Stimulated activated CD8-positive, alpha-beta memory T cell treated with anti-CD3 and anti-CD28 coated beads, Interleukin-4, amount 100 ng/mL, for 48 hours (primary cell): ENCODE measurements at regions not wholly inside any gene's neighbourhood (a gene's known extent, or its start where the extent isn't known, plus 50 kb on each side); places are given as distances from the start of the nearest gene placed in this dataset.

Experiments used
- DNase-seq: peaks from one replicate; pipeline ENCODE4 v3.0.0-alpha.2; 2020

GRCh38 chr5:118687661-118688621 is 300.4 kb downstream of the DTWD2 start:
- DNase-seq: no peak

- no peak for DNase-seq
These were observed 301.2 kb downstream of the DTWD2 start for GRCh38 chr5:118687100-118687499.

- DNase-seq: no peak
These were observed 306.7 kb downstream of the DTWD2 start for GRCh38 chr5:118681655-118682054.

GRCh38 chr5:118679264-118679940 is 308.9 kb downstream of the DTWD2 start:
- DNase-seq: no peak

GRCh38 chr5:118678746-118679145 is 309.6 kb downstream of the DTWD2 start:
- no peak for DNase-seq

- no peak for DNase-seq
These were observed 313.1 kb downstream of the DTWD2 start for GRCh38 chr5:118675247-118675646.

GRCh38 chr5:118657576-118657975 is 330.8 kb downstream of the DTWD2 start:
- no peak for DNase-seq

GRCh38 chr5:118653872-118654271 is 334.5 kb downstream of the DTWD2 start:
- DNase-seq: no peak

- no peak for DNase-seq
These were observed 335.2 kb downstream of the DTWD2 start for GRCh38 chr5:118653183-118653582.

- DNase-seq: no peak
These were observed 337.3 kb downstream of the DTWD2 start for GRCh38 chr5:118651002-118651401.

- DNase-seq: no peak
These were observed 340.8 kb downstream of the DTWD2 start for GRCh38 chr5:118647587-118647986.

GRCh38 chr5:118646917-118647316 is 341.4 kb downstream of the DTWD2 start:
- DNase-seq: no peak

- no peak for DNase-seq
These were observed 350.2 kb downstream of the DTWD2 start for GRCh38 chr5:118637947-118638670.

GRCh38 chr5:118628660-118629354 is 359.5 kb downstream of the DTWD2 start:
- DNase-seq: no peak

GRCh38 chr5:118620233-118620632 is 368.1 kb downstream of the DTWD2 start:
- DNase-seq: no peak

- no peak for DNase-seq
These were observed 368.5 kb downstream of the DTWD2 start for GRCh38 chr5:118619823-118620222.

- no peak for DNase-seq
These were observed 372.1 kb downstream of the DTWD2 start for GRCh38 chr5:118616281-118616680.

GRCh38 chr5:118614731-118615456 is 373.5 kb downstream of the DTWD2 start:
- DNase-seq: no peak

- DNase-seq: no peak
These were observed 376.9 kb downstream of the DTWD2 start for GRCh38 chr5:118611332-118611945.

- no peak for DNase-seq
These were observed 381.4 kb downstream of the DTWD2 start for GRCh38 chr5:118606940-118607339.

- no peak for DNase-seq
These were observed 382.6 kb downstream of the DTWD2 start for GRCh38 chr5:118605761-118606160.

GRCh38 chr5:118604106-118604505 is 384.2 kb downstream of the DTWD2 start:
- no peak for DNase-seq
